Suprapubic skin (tissue), 4 donors: ENCODE measurements at regions not wholly inside any gene's neighbourhood (a gene's known extent, or its start where the extent isn't known, plus 50 kb on each side); places are given as distances from the start of the nearest gene placed in this dataset.

Source experiments
- CTCF ChIP-seq, 2 donors: fragments of 200-600 bp in 1 of 2; fragments of 450-650 bp in 1 of 2; sonication (generic) in 1 of 2; IDR thresholded peaks; one replicate each; pipeline ENCODE4 v1.5.1; 2016 to 2019; ENCODE audit warnings: antibody characterized with exemption in 2 of 2, mild to moderate bottlenecking in 1 of 2, moderate library complexity in 1 of 2
- EP300 ChIP-seq: sonication (generic); formaldehyde crosslinking; IDR thresholded peaks from one replicate; pipeline ENCODE4 v1.6.1; 2017; ENCODE audit warnings: antibody characterized with exemption
- POLR2A ChIP-seq, 2 donors: fragments of 450-650 bp; IDR thresholded peaks; one replicate each; pipeline ENCODE4 v1.6.1; 2017; ENCODE audit warnings: antibody characterized with exemption in 2 of 2, mild to moderate bottlenecking in 2 of 2, moderate library complexity in 2 of 2
- POLR2AphosphoS5 ChIP-seq, 3 donors: sonication (generic); formaldehyde crosslinking; IDR thresholded peaks; one replicate each; pipeline ENCODE4 v1.6.1; 2017; ENCODE audit warnings: antibody characterized with exemption in 3 of 3

GRCh38 chr2:19476327-19476726, 117.9 kb upstream of the OSR1 start:
- TF ChIP-seq CTCF (IDR thresholded peaks at IDR 0.05) (no peak), POLR2AphosphoS5 (IDR thresholded peaks at IDR 0.05) (no peak), POLR2A (IDR thresholded peaks at IDR 0.05) (no peak), EP300 (no peak)
